ENCODE measurements at regions not wholly inside any gene's neighbourhood (a gene's known extent, or its start where the extent isn't known, plus 50 kb on each side); places are given as distances from the start of the nearest gene placed in this dataset.

DNA sequence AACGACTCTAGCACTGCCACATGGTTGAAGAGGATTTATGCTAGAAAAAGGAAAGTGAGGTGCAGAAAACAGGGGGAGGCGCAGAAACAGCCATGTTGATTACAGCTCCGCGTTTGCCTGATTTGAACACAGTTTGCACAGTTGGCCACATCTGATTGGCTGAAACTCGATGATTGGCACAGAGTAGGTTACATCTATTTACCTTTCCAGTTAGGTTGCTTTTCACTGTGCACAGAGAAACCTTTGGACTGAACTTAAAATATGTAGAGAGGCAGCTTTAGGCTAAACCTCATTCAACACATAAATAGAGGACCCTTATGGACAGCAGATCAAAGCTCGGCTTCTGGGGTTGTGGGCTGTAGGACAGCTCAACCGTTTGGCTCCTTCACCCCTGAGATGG, 153.7 kb upstream of the APCDD1 start:
- no peak for DNase-seq (ENCODE audit: low read depth)
- no peak for TF ChIP-seq CTCF (IDR thresholded peaks at IDR 0.05; ENCODE audit: insufficient read depth, low read depth, low read length, missing control alignments)

GRCh38 chr18:10301831-10302483, 152.5 kb upstream of the APCDD1 start:
- no peak for TF ChIP-seq CTCF (IDR thresholded peaks at IDR 0.05; ENCODE audit: insufficient read depth, low read depth, low read length, missing control alignments)
- no peak overlapping the region for H3K4me3 ChIP-seq (ENCODE audit: low read depth, low read length)
- DNase-seq (ENCODE audit: low read depth): no peak

More for the DNA sequence above, 153.7 kb upstream of the APCDD1 start:
- H3K4me3 ChIP-seq (ENCODE audit: low read depth, low read length): no peak overlapping the region

DNA sequence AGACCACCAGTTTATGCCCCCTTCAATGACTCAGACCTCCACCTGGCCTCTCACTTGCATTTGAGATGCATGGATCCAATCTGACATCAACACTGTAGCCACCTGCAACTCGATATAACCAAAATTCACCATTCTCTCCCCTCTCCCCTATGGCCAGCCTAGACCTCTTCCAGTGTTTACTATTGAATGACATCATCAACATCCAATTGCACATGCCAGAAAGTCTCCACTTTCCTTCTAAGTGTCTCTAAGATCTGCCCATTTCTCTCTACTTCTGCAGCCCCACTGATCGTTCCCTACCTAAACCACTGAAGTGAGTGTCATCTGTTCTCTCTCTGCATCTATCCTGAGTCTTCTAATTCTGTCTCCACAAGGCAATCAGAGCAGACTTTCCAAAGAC, 151.3 kb upstream of the APCDD1 start:
- TF ChIP-seq CTCF (IDR thresholded peaks at IDR 0.05; ENCODE audit: insufficient read depth, low read depth, low read length, missing control alignments): no peak
- DNase-seq (ENCODE audit: low read depth): no peak
- H3K4me3 ChIP-seq (ENCODE audit: low read depth, low read length): no peak overlapping the region

DNA sequence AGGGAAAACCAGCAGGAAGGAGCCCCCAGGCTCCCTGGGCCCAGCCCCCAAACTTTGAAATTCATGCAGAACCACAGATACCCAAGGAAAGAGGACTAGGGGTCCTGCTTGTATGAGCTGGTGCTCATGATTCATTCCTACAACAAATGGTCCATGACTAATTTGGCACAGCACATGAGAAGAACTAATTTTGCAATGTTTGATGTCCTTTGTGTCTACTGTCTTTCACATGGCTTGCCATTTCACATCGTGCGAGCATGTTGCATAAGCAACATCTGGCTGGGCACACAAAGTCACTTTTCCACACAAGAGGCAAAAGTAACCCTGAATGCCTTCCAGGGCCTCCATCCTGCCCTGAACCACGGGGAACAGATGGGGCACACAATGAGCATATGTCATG, 149.6 kb upstream of the APCDD1 start:
- DNase-seq (ENCODE audit: low read depth): no peak
- no peak for TF ChIP-seq CTCF (IDR thresholded peaks at IDR 0.05; ENCODE audit: insufficient read depth, low read depth, low read length, missing control alignments)
- no peak overlapping the region for H3K4me3 ChIP-seq (ENCODE audit: low read depth, low read length)

- DNase-seq (ENCODE audit: low read depth): no peak
- no peak for TF ChIP-seq CTCF (IDR thresholded peaks at IDR 0.05; ENCODE audit: insufficient read depth, low read depth, low read length, missing control alignments)
- H3K4me3 ChIP-seq (ENCODE audit: low read depth, low read length): no peak overlapping the region
These were observed 147.7 kb upstream of the APCDD1 start for GRCh38 chr18:10306779-10307178.

- TF ChIP-seq CTCF (IDR thresholded peaks at IDR 0.05; ENCODE audit: insufficient read depth, low read depth, low read length, missing control alignments): no peak
- no peak for DNase-seq (ENCODE audit: low read depth)
- H3K4me3 ChIP-seq (ENCODE audit: low read depth, low read length): no peak overlapping the region
These were observed 146.3 kb upstream of the APCDD1 start for GRCh38 chr18:10308154-10308553.

DNA sequence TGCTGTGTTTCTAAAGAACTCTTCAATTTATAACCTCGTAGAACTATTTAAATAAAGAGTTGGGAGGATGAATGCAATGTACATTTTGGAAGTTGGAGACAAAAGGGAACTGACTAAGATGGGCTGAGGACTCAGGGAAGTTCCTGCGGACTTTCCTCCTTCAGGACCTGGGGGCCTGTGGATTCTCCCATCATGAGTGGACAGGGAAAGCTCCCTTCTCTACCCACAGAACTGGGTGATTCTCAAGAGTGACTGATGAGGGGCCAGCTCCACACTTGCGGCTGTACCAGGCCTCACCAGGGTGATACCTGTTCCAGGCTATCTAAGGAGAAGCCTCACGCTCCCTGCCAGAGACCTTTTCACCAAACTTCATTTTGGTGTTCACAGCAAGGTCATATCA, 143.8 kb upstream of the APCDD1 start:
- H3K4me3 ChIP-seq (ENCODE audit: low read depth, low read length): no peak overlapping the region

More for the DNA sequence above, 143.8 kb upstream of the APCDD1 start:
- DNase-seq (ENCODE audit: low read depth): no peak
- no peak for TF ChIP-seq CTCF (IDR thresholded peaks at IDR 0.05; ENCODE audit: insufficient read depth, low read depth, low read length, missing control alignments)
